ENCODE measurements at regions not wholly inside any gene's neighbourhood (a gene's known extent, or its start where the extent isn't known, plus 50 kb on each side); places are given as distances from the start of the nearest gene placed in this dataset.

GRCh38 chr12:98419795-98420404 is 95.5 kb upstream of the TMPO start:
- TF ChIP-seq, protein P1, sequence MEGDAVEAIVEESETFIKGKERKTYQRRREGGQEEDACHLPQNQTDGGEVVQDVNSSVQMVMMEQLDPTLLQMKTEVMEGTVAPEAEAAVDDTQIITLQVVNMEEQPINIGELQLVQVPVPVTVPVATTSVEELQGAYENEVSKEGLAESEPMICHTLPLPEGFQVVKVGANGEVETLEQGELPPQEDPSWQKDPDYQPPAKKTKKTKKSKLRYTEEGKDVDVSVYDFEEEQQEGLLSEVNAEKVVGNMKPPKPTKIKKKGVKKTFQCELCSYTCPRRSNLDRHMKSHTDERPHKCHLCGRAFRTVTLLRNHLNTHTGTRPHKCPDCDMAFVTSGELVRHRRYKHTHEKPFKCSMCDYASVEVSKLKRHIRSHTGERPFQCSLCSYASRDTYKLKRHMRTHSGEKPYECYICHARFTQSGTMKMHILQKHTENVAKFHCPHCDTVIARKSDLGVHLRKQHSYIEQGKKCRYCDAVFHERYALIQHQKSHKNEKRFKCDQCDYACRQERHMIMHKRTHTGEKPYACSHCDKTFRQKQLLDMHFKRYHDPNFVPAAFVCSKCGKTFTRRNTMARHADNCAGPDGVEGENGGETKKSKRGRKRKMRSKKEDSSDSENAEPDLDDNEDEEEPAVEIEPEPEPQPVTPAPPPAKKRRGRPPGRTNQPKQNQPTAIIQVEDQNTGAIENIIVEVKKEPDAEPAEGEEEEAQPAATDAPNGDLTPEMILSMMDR (IDR thresholded peaks at IDR 0.05) = no peak
- TF ChIP-seq, protein P2, sequence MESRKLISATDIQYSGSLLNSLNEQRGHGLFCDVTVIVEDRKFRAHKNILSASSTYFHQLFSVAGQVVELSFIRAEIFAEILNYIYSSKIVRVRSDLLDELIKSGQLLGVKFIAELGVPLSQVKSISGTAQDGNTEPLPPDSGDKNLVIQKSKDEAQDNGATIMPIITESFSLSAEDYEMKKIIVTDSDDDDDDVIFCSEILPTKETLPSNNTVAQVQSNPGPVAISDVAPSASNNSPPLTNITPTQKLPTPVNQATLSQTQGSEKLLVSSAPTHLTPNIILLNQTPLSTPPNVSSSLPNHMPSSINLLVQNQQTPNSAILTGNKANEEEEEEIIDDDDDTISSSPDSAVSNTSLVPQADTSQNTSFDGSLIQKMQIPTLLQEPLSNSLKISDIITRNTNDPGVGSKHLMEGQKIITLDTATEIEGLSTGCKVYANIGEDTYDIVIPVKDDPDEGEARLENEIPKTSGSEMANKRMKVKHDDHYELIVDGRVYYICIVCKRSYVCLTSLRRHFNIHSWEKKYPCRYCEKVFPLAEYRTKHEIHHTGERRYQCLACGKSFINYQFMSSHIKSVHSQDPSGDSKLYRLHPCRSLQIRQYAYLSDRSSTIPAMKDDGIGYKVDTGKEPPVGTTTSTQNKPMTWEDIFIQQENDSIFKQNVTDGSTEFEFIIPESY (IDR thresholded peaks at IDR 0.05; ENCODE audit: borderline replicate concordance, low read depth) = no peak
- TF ChIP-seq PBX3 (IDR thresholded peaks at IDR 0.05) (no peak), POLR2AphosphoS5 (IDR thresholded peaks at IDR 0.05; ENCODE audit: low read depth, low read length) (no peak), CHD2 (IDR thresholded peaks at IDR 0.05; ENCODE audit: low read length, partially characterized antibody) (no peak), RXRA (IDR thresholded peaks at IDR 0.05; ENCODE audit: borderline replicate concordance, low read depth) (no peak), EZH2phosphoT487 (IDR thresholded peaks at IDR 0.05; ENCODE audit: borderline replicate concordance, low read depth) (no peak), EP300 (IDR thresholded peaks at IDR 0.05; ENCODE audit: borderline replicate concordance in 1 of 2, low read depth in 1 of 2, low read length in 1 of 2) (no peak), FOXM1 (IDR thresholded peaks at IDR 0.05; ENCODE audit: low read depth) (no peak), TAF1 (IDR thresholded peaks at IDR 0.05; ENCODE audit: borderline replicate concordance, low read depth, low read length) (no peak), USF1 (IDR thresholded peaks at IDR 0.05; ENCODE audit: borderline replicate concordance, low read depth) (no peak)
- TF ChIP-seq, protein P3, sequence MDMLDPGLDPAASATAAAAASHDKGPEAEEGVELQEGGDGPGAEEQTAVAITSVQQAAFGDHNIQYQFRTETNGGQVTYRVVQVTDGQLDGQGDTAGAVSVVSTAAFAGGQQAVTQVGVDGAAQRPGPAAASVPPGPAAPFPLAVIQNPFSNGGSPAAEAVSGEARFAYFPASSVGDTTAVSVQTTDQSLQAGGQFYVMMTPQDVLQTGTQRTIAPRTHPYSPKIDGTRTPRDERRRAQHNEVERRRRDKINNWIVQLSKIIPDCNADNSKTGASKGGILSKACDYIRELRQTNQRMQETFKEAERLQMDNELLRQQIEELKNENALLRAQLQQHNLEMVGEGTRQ (IDR thresholded peaks at IDR 0.05; ENCODE audit: borderline replicate concordance, low read depth, low read length) = no peak

All from SK-N-SH (cell line).